Activated T-helper 1 cell treated with anti-CD3 and anti-CD28 coated beads, Interleukin-12 subunit alpha, Interleukin-12 subunit beta, Interleukin-2, Interleukin-4 antibody, amounts not matched to agents 30 ng/mL and 10 ng/mL and 1 ng/mL, durations not matched to agents 14 hours and 24 hours and 36 hours (primary cell): ENCODE measurements at regions not wholly inside any gene's neighbourhood (a gene's known extent, or its start where the extent isn't known, plus 50 kb on each side); places are given as distances from the start of the nearest gene placed in this dataset.
A peak's percentile ranks its signal among the peaks of the same experiment; 100 is the strongest.

ENCODE experiments used
- DNase-seq: peaks from one replicate; pipeline ENCODE4 v3.0.0; 2021; ENCODE audit warnings: low spot score
- H3K27ac Mint-ChIP-seq: one replicate; pipeline ENCODE4 v1.8.0; 2021; ENCODE audit warnings: mild to moderate bottlenecking, mixed read lengths
- H3K27me3 Mint-ChIP-seq: one replicate; pipeline ENCODE4 v1.8.0; 2022; ENCODE audit warnings: mild to moderate bottlenecking, moderate library complexity, mixed read lengths; ENCODE audit not compliant: insufficient read depth
- H3K36me3 Mint-ChIP-seq: one replicate; pipeline ENCODE4 v1.8.0; 2021; ENCODE audit warnings: low read depth, mixed read lengths
- H3K4me1 Mint-ChIP-seq: one replicate; pipeline ENCODE4 v1.8.0; 2021; ENCODE audit warnings: low read depth, mixed read lengths
- H3K4me3 Mint-ChIP-seq: one replicate; pipeline ENCODE4 v1.8.0; 2021; ENCODE audit warnings: mild to moderate bottlenecking, moderate library complexity, mixed read lengths
- H3K9me3 Mint-ChIP-seq: one replicate; pipeline ENCODE4 v1.8.0; 2021; ENCODE audit warnings: mixed read lengths
- intact Hi-C: fragments of 100-400 bp; cut with micrococcal nuclease; formaldehyde crosslinking; loops from one replicate; pipeline ENCODE4 v1.15.1; 2024

DNA sequence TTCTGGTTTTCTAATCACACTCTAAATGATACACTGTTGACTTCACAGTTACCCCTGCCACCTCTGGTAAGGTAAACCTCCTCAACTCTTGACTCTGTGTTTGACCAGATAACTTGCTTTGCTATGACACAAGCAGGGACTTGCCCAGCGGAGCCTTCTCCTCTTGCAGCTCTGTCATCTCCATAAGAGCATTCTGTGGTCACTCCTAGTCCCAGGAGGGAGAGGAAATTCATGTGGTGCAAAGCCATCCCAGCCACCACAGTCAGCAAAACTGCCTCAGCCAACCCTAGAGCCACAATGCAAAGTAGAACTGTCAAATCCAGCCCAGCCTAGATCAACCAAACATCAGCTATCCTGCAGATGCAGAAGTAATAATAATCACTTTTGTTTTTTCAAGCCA is 144.7 kb upstream of the GADL1 start:
- Mint-ChIP-seq H3K9me3 (peaks cover 16% of the 10 kb centered on the region), H3K4me3 (no peak overlapping the region), H3K27ac (no peak overlapping the region), H3K36me3 (peaks cover 3% of the 10 kb centered on the region), H3K27me3 (no peaks in the 10 kb centered on the region), H3K4me1 (peaks cover 9% of the 10 kb centered on the region)
- no peak for DNase-seq
- intact Hi-C loops = no loop called here

GRCh38 chr3:31041161-31041978 is 146.9 kb upstream of the GADL1 start:
- no peak overlapping the region for H3K4me3 Mint-ChIP-seq

DNA sequence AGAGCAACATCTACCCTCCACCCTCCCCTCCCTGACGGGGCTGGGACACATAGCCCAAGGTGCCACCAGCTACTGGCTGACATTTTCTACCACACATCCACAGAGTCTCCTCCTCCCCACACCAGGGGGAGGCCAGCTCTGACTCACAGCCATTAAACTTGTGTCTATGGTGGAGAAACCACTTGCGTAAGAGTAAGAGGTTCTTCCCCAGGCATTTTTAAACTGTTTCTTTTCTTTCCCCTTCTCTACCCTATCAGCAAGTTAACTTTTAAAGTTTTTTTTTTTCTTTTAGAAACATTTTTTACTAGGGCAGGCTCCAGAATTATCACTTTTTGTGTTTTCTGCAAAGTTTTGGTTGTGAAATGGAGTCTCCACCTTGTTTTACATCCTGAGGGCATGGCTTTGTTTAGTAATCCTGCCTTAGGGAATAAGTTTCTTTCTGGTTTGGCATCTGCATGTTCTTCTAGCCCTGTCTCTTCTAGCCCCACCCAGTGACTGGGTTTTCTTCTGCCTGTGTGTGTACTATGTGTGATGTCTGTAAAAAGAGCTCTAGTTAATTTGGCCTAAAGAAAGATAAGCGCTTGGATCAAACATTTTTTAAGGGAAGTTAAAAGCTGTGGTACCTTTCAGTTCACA is 148.8 kb upstream of the GADL1 start:
- Mint-ChIP-seq H3K27me3 (no peaks in the 10 kb centered on the region), H3K36me3 (peaks cover 3% of the 10 kb centered on the region), H3K4me3 (no peak overlapping the region), H3K4me1 (peaks cover 9% of the 10 kb centered on the region), H3K27ac (no peak overlapping the region), H3K9me3 (peaks cover 16% of the 10 kb centered on the region)
- intact Hi-C loops = no loop called here
- DNase-seq = no peak

More at GRCh38 chr3:31041161-31041978, 146.9 kb upstream of the GADL1 start:
- no peak for DNase-seq
- H3K27ac Mint-ChIP-seq = no peak overlapping the region
- H3K36me3 Mint-ChIP-seq = peaks cover 3% of the 10 kb centered on the region
- H3K9me3 Mint-ChIP-seq = peaks cover 16% of the 10 kb centered on the region
- H3K4me1 Mint-ChIP-seq = peaks cover 9% of the 10 kb centered on the region
- intact Hi-C loops = no loop called here
- H3K27me3 Mint-ChIP-seq = no peaks in the 10 kb centered on the region

GRCh38 chr3:31047673-31048072 is 153.2 kb upstream of the GADL1 start:
- no peak overlapping the region for H3K4me3 Mint-ChIP-seq
- no peaks in the 10 kb centered on the region for H3K27me3 Mint-ChIP-seq
- peaks cover 18% of the 10 kb centered on the region for H3K4me1 Mint-ChIP-seq
- H3K27ac Mint-ChIP-seq = no peak overlapping the region
- intact Hi-C loops = no loop called here
- peaks cover 27% of the 10 kb centered on the region for H3K9me3 Mint-ChIP-seq
- peaks cover 5% of the 10 kb centered on the region for H3K36me3 Mint-ChIP-seq
- DNase-seq = no peak

DNA sequence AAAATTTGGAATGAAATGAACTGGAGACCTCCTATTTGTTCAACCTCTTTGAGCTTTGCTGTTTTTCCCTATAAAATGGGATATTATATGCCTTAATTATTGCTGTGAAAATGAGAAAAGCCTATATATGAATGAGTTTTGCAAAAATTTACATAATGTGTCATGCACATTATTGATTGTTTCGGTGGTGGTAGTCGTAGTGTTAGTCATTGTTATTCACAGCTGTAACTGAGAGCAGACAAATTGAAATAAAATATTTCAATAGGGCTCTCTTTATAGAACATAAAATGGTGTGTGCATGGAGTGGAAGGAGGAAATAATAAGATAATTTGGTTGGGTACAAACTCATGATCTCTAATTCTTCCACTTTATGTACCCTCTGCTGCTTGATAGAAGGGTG is 153.7 kb upstream of the GADL1 start:
- peaks cover 16% of the 10 kb centered on the region for H3K4me1 Mint-ChIP-seq
- peaks cover 3% of the 10 kb centered on the region for H3K36me3 Mint-ChIP-seq
- H3K4me3 Mint-ChIP-seq = no peak overlapping the region
- DNase-seq = no peak
- H3K27me3 Mint-ChIP-seq = no peaks in the 10 kb centered on the region
- peaks cover 26% of the 10 kb centered on the region for H3K9me3 Mint-ChIP-seq
- intact Hi-C loops = no loop called here
- H3K27ac Mint-ChIP-seq = no peak overlapping the region

DNA sequence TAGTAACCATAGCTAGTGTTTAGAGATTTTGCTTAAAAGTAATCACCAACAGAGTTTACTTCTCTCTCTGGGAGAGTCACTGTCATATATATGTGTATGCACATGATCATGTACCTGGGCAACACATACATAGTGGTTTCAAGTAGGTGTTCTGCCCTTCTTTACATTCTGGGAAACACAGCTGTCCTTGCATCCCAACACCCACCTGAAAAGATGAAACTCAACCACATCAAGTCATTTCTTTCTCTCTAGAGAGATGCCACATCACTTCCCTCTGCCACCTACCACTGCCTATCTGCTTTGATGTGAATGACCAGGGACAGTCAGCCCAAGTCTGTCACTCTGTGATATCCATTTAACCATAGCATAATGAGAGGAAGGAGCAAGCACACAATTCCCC is 155.8 kb upstream of the GADL1 start:
- Mint-ChIP-seq H3K9me3 (peaks cover 20% of the 10 kb centered on the region), H3K36me3 (peaks cover 2% of the 10 kb centered on the region), H3K27ac (peak overlapping the region; percentile 12), H3K4me3 (no peak overlapping the region), H3K4me1 (peaks cover 10% of the 10 kb centered on the region), H3K27me3 (peaks cover 3% of the 10 kb centered on the region)
- DNase-seq = no peak
- intact Hi-C loops = no loop called here

- Mint-ChIP-seq H3K4me3 (no peak overlapping the region), H3K27me3 (peaks cover 6% of the 10 kb centered on the region), H3K9me3 (peaks cover 20% of the 10 kb centered on the region), H3K36me3 (peaks cover 2% of the 10 kb centered on the region), H3K27ac (no peak overlapping the region), H3K4me1 (peaks cover 10% of the 10 kb centered on the region)
- intact Hi-C loops = no loop called here
- no peak for DNase-seq
Observed at GRCh38 chr3:31051226-31051625, 156.8 kb upstream of the GADL1 start.

GRCh38 chr3:31053299-31053698 is 158.8 kb upstream of the GADL1 start:
- no peak for DNase-seq
- no peak overlapping the region for H3K4me3 Mint-ChIP-seq
- peaks cover 20% of the 10 kb centered on the region for H3K9me3 Mint-ChIP-seq
- peaks cover 6% of the 10 kb centered on the region for H3K27me3 Mint-ChIP-seq
- intact Hi-C loops = no loop called here
- no peak overlapping the region for H3K27ac Mint-ChIP-seq
- peaks cover 10% of the 10 kb centered on the region for H3K4me1 Mint-ChIP-seq
- H3K36me3 Mint-ChIP-seq = peaks cover 2% of the 10 kb centered on the region

DNA sequence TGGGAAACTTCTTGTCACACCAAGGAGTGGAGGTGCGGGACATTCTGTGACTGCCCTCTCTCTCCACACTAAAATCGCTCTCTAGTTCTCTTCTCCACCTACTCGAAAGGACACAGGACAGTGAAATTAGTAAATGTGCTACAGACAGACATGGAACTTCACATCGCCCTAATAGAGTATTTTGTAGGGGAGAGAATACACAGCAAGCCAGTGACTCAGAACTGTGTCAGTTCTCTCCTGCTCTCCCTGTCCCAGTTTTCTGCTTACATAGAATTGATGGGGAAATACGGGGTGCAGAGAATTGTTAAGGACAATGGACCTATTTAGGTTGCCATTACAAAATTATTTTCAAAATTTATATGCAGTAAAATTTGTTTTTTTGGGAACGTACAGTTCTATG is 159.6 kb upstream of the GADL1 start:
- Mint-ChIP-seq H3K9me3 (peaks cover 25% of the 10 kb centered on the region), H3K27me3 (peaks cover 6% of the 10 kb centered on the region), H3K36me3 (peaks cover 2% of the 10 kb centered on the region), H3K27ac (no peak overlapping the region), H3K4me3 (no peak overlapping the region), H3K4me1 (peaks cover 10% of the 10 kb centered on the region)
- intact Hi-C loops = no loop called here
- no peak for DNase-seq

- no peak overlapping the region for H3K4me3 Mint-ChIP-seq
- DNase-seq = no peak
- H3K36me3 Mint-ChIP-seq = peaks cover 4% of the 10 kb centered on the region
- no peak overlapping the region for H3K27ac Mint-ChIP-seq
- intact Hi-C loops = no loop called here
- H3K9me3 Mint-ChIP-seq = peaks cover 28% of the 10 kb centered on the region
- H3K27me3 Mint-ChIP-seq = peaks cover 6% of the 10 kb centered on the region
- peaks cover 3% of the 10 kb centered on the region for H3K4me1 Mint-ChIP-seq
Observed at GRCh38 chr3:31055757-31056156, 161.3 kb upstream of the GADL1 start.

- intact Hi-C loops = no loop called here
- Mint-ChIP-seq H3K27me3 (peaks cover 6% of the 10 kb centered on the region), H3K36me3 (peaks cover 2% of the 10 kb centered on the region), H3K9me3 (peaks cover 12% of the 10 kb centered on the region), H3K27ac (no peak overlapping the region), H3K4me1 (no peaks in the 10 kb centered on the region), H3K4me3 (no peak overlapping the region)
- DNase-seq = no peak
Observed at GRCh38 chr3:31057891-31058290, 163.4 kb upstream of the GADL1 start.

DNA sequence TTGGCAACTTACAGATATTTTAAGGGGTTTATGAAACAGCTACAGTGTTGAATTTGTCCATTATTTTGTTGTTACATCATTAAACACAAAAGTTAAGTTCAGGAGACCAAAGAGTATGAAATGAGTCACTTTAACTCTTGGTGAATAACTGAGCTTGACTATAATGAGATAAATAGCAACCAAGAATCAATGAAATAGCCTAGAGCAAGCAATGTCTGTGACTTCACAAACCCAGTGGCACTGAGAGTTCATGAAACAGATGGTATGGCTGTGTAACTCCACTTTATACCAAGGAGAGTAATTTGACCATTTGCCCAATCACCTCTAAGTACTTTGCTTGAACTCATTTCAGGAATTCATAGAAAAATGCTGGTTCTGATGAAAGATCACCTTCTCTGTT is 169.6 kb upstream of the GADL1 start:
- H3K27ac Mint-ChIP-seq = no peak overlapping the region
- DNase-seq = no peak
- intact Hi-C loops = no loop called here

GRCh38 chr3:31065765-31066164 is 171.3 kb upstream of the GADL1 start:
- peaks cover 10% of the 10 kb centered on the region for H3K27me3 Mint-ChIP-seq
- no peak for DNase-seq
- H3K9me3 Mint-ChIP-seq = peaks cover 5% of the 10 kb centered on the region
- intact Hi-C loops = no loop called here
- H3K4me3 Mint-ChIP-seq = no peak overlapping the region
- no peaks in the 10 kb centered on the region for H3K4me1 Mint-ChIP-seq
- H3K27ac Mint-ChIP-seq = no peak overlapping the region
- no peaks in the 10 kb centered on the region for H3K36me3 Mint-ChIP-seq

More for the DNA sequence above, 169.6 kb upstream of the GADL1 start:
- Mint-ChIP-seq H3K4me1 (no peaks in the 10 kb centered on the region), H3K4me3 (no peak overlapping the region), H3K27me3 (peaks cover 5% of the 10 kb centered on the region), H3K9me3 (peaks cover 6% of the 10 kb centered on the region), H3K36me3 (peaks cover 2% of the 10 kb centered on the region)
